ENCODE measurements at regions not wholly inside any gene's neighbourhood (a gene's known extent, or its start where the extent isn't known, plus 50 kb on each side); places are given as distances from the start of the nearest gene placed in this dataset.
"Not testable (repeated sequence)": the region's sequence is repeated elsewhere in the genome, so short reads cannot be mapped to it uniquely, and the experiment has no call there.

- H3K36me3 ChIP-seq (ENCODE audit: control insufficient read depth, insufficient read depth, low read length); H3K4me3 ChIP-seq (ENCODE audit: low read length); H3K27ac ChIP-seq (ENCODE audit: low read length); H3K27me3 ChIP-seq (ENCODE audit: control insufficient read depth, insufficient read depth, low read length); H3K4me1 ChIP-seq (ENCODE audit: control insufficient read depth, insufficient read depth, low read length); DNase-seq; H3K9me3 ChIP-seq (ENCODE audit: control insufficient read depth, low read depth, low read length): not testable (repeated sequence)
- no CpG with 5 or more reads among the region's 11 CpGs for WGBS (ENCODE audit: insufficient coverage, low lambda C conversion rate)
These were observed 125.3 kb downstream of the GOLGA6L4 start for GRCh38 chr15:84360902-84361301.

- not testable (repeated sequence) for H3K27me3 ChIP-seq (ENCODE audit: control insufficient read depth, insufficient read depth, low read length); H3K27ac ChIP-seq (ENCODE audit: low read length); H3K4me1 ChIP-seq (ENCODE audit: control insufficient read depth, insufficient read depth, low read length); H3K9me3 ChIP-seq (ENCODE audit: control insufficient read depth, low read depth, low read length); H3K4me3 ChIP-seq (ENCODE audit: low read length); DNase-seq; H3K36me3 ChIP-seq (ENCODE audit: control insufficient read depth, insufficient read depth, low read length)
These were observed 148.8 kb downstream of the GOLGA6L4 start for GRCh38 chr15:84384421-84384820.

GRCh38 chr15:84387086-84387485 is 151.5 kb downstream of the GOLGA6L4 start:
- Histone ChIP-seq H3K27ac (ENCODE audit: low read length) (no peak overlapping the region), H3K4me3 (ENCODE audit: low read length) (no peak overlapping the region), H3K4me1 (ENCODE audit: control insufficient read depth, insufficient read depth, low read length) (no peaks in the 10 kb centered on the region), H3K9me3 (ENCODE audit: control insufficient read depth, low read depth, low read length) (no peaks in the 10 kb centered on the region), H3K27me3 (ENCODE audit: control insufficient read depth, insufficient read depth, low read length) (peaks cover 3% of the 10 kb centered on the region), H3K36me3 (ENCODE audit: control insufficient read depth, insufficient read depth, low read length) (no peaks in the 10 kb centered on the region)
- WGBS (ENCODE audit: insufficient coverage, low lambda C conversion rate): no CpG with 5 or more reads among the region's 8 CpGs
- DNase-seq: no peak

- not testable (repeated sequence) for DNase-seq; H3K4me3 ChIP-seq (ENCODE audit: low read length); H3K27ac ChIP-seq (ENCODE audit: low read length); H3K4me1 ChIP-seq (ENCODE audit: control insufficient read depth, insufficient read depth, low read length); H3K9me3 ChIP-seq (ENCODE audit: control insufficient read depth, low read depth, low read length); H3K27me3 ChIP-seq (ENCODE audit: control insufficient read depth, insufficient read depth, low read length); H3K36me3 ChIP-seq (ENCODE audit: control insufficient read depth, insufficient read depth, low read length)
- no CpG with 5 or more reads among the region's 1 CpG for WGBS (ENCODE audit: insufficient coverage, low lambda C conversion rate)
These were observed 152.6 kb downstream of the GOLGA6L4 start for GRCh38 chr15:84388201-84388600.

- not testable (repeated sequence) for H3K27ac ChIP-seq (ENCODE audit: low read length); H3K4me3 ChIP-seq (ENCODE audit: low read length); DNase-seq; H3K36me3 ChIP-seq (ENCODE audit: control insufficient read depth, insufficient read depth, low read length); H3K4me1 ChIP-seq (ENCODE audit: control insufficient read depth, insufficient read depth, low read length); H3K9me3 ChIP-seq (ENCODE audit: control insufficient read depth, low read depth, low read length); H3K27me3 ChIP-seq (ENCODE audit: control insufficient read depth, insufficient read depth, low read length)
- WGBS (ENCODE audit: insufficient coverage, low lambda C conversion rate): no CpG with 5 or more reads among the region's 2 CpGs
These were observed 153.1 kb downstream of the GOLGA6L4 start for GRCh38 chr15:84388638-84389037.

GRCh38 chr15:84390324-84390723 is 154.8 kb downstream of the GOLGA6L4 start:
- not testable (repeated sequence) for H3K27ac ChIP-seq (ENCODE audit: low read length); H3K36me3 ChIP-seq (ENCODE audit: control insufficient read depth, insufficient read depth, low read length); H3K9me3 ChIP-seq (ENCODE audit: control insufficient read depth, low read depth, low read length); DNase-seq; H3K4me1 ChIP-seq (ENCODE audit: control insufficient read depth, insufficient read depth, low read length); H3K4me3 ChIP-seq (ENCODE audit: low read length); H3K27me3 ChIP-seq (ENCODE audit: control insufficient read depth, insufficient read depth, low read length)
- no CpG with 5 or more reads among the region's 4 CpGs for WGBS (ENCODE audit: insufficient coverage, low lambda C conversion rate)

- peaks cover 3% of the 10 kb centered on the region for H3K27me3 ChIP-seq (ENCODE audit: control insufficient read depth, insufficient read depth, low read length)
- H3K36me3 ChIP-seq (ENCODE audit: control insufficient read depth, insufficient read depth, low read length): no peaks in the 10 kb centered on the region
- H3K27ac ChIP-seq (ENCODE audit: low read length): no peak overlapping the region
- no peaks in the 10 kb centered on the region for H3K4me1 ChIP-seq (ENCODE audit: control insufficient read depth, insufficient read depth, low read length)
- DNase-seq: no peak
- 80% methylated on average over 1 of the region's 3 CpGs for WGBS (ENCODE audit: insufficient coverage, low lambda C conversion rate)
- no peaks in the 10 kb centered on the region for H3K9me3 ChIP-seq (ENCODE audit: control insufficient read depth, low read depth, low read length)
- H3K4me3 ChIP-seq (ENCODE audit: low read length): no peak overlapping the region
These were observed 155.6 kb downstream of the GOLGA6L4 start for GRCh38 chr15:84391191-84391590.

- no CpG with 5 or more reads among the region's 7 CpGs for WGBS (ENCODE audit: insufficient coverage, low lambda C conversion rate)
- DNase-seq; H3K27ac ChIP-seq (ENCODE audit: low read length); H3K4me1 ChIP-seq (ENCODE audit: control insufficient read depth, insufficient read depth, low read length); H3K9me3 ChIP-seq (ENCODE audit: control insufficient read depth, low read depth, low read length); H3K36me3 ChIP-seq (ENCODE audit: control insufficient read depth, insufficient read depth, low read length); H3K4me3 ChIP-seq (ENCODE audit: low read length); H3K27me3 ChIP-seq (ENCODE audit: control insufficient read depth, insufficient read depth, low read length): not testable (repeated sequence)
These were observed 156.4 kb downstream of the GOLGA6L4 start for GRCh38 chr15:84392020-84392419.

GRCh38 chr15:84393386-84393936 is 157.9 kb downstream of the GOLGA6L4 start:
- H3K36me3 ChIP-seq (ENCODE audit: control insufficient read depth, insufficient read depth, low read length); H3K4me3 ChIP-seq (ENCODE audit: low read length); H3K27me3 ChIP-seq (ENCODE audit: control insufficient read depth, insufficient read depth, low read length); H3K4me1 ChIP-seq (ENCODE audit: control insufficient read depth, insufficient read depth, low read length); H3K27ac ChIP-seq (ENCODE audit: low read length); H3K9me3 ChIP-seq (ENCODE audit: control insufficient read depth, low read depth, low read length): not testable (repeated sequence)
- DNase-seq: peak; percentile 17 to 21
- no CpG with 5 or more reads among the region's 8 CpGs for WGBS (ENCODE audit: insufficient coverage, low lambda C conversion rate)

- not testable (repeated sequence) for H3K9me3 ChIP-seq (ENCODE audit: control insufficient read depth, low read depth, low read length); H3K4me3 ChIP-seq (ENCODE audit: low read length); H3K27me3 ChIP-seq (ENCODE audit: control insufficient read depth, insufficient read depth, low read length); H3K4me1 ChIP-seq (ENCODE audit: control insufficient read depth, insufficient read depth, low read length); H3K27ac ChIP-seq (ENCODE audit: low read length); DNase-seq; H3K36me3 ChIP-seq (ENCODE audit: control insufficient read depth, insufficient read depth, low read length)
- WGBS (ENCODE audit: insufficient coverage, low lambda C conversion rate): no CpG with 5 or more reads among the region's 5 CpGs
These were observed 158.4 kb downstream of the GOLGA6L4 start for GRCh38 chr15:84393966-84394365.

GRCh38 chr15:84395384-84395783 is 159.8 kb downstream of the GOLGA6L4 start:
- not testable (repeated sequence) for H3K9me3 ChIP-seq (ENCODE audit: control insufficient read depth, low read depth, low read length); H3K27ac ChIP-seq (ENCODE audit: low read length); H3K27me3 ChIP-seq (ENCODE audit: control insufficient read depth, insufficient read depth, low read length); H3K4me1 ChIP-seq (ENCODE audit: control insufficient read depth, insufficient read depth, low read length); DNase-seq; H3K4me3 ChIP-seq (ENCODE audit: low read length); H3K36me3 ChIP-seq (ENCODE audit: control insufficient read depth, insufficient read depth, low read length)
- WGBS (ENCODE audit: insufficient coverage, low lambda C conversion rate): no CpG with 5 or more reads among the region's 11 CpGs

Data from large intestine (tissue), 3 donors.